B cell (primary cell): ENCODE measurements at regions not wholly inside any gene's neighbourhood (a gene's known extent, or its start where the extent isn't known, plus 50 kb on each side); places are given as distances from the start of the nearest gene placed in this dataset.

Experiments used
- ATAC-seq: fragments of 200-7000 bp; cut with Tn5 transposase; one replicate; pipeline ENCODE4 v1.10.0; 2021; ENCODE audit warnings: low read depth, mild to moderate bottlenecking, moderate number of reproducible peaks, moderate library complexity
- CTCF ChIA-PET: fragments of 350-600 bp; sonication (Branson Sonifier 250); formaldehyde crosslinking; loops from one replicate; lab custom pipeline; 2021; ENCODE audit warnings: antibody characterized with exemption, inconsistent platforms; lab: Charles Lee
- POLR2A ChIA-PET: fragments of 350-600 bp; sonication (Branson Sonifier 250); formaldehyde crosslinking; loops from one replicate; lab custom pipeline; 2021; ENCODE audit warnings: antibody characterized with exemption; lab: Charles Lee
- DNase-seq: peaks from one replicate; pipeline ENCODE4 v3.0.0; 2013
- H2AFZ ChIP-seq: 2 replicates; pipeline ENCODE4 v1.6.1; 2012; ENCODE audit warnings: mild to moderate bottlenecking, low read depth, low read length; ENCODE audit not compliant: insufficient read depth, poor library complexity, severe bottlenecking
- H3K27ac ChIP-seq, 2 donors: 1 replicate in 1 of 2; 2 replicates in 1 of 2; pipeline ENCODE4 v1.5.1; 2012 to 2013; ENCODE audit warnings: low read length in 2 of 2, mild to moderate bottlenecking in 2 of 2, moderate library complexity in 1 of 2
- H3K27me3 ChIP-seq, 4 experiments: fragments of 200-600 bp in 1 of 4; sonication (generic) in 1 of 4; replicated peaks in 1 of 4; 1 replicate in 2 of 4; 2 replicates in 2 of 4; pipeline versions ENCODE4 v1.6.1 to v1.7.0; 2013 to 2016; ENCODE audit warnings: low read length in 3 of 4, mild to moderate bottlenecking in 2 of 4, mixed read lengths in 1 of 4, moderate library complexity in 1 of 4; ENCODE audit not compliant: insufficient read depth in 4 of 4, control insufficient read depth in 3 of 4; ENCODE audit errors: control extremely low read depth in 1 of 4
- H3K36me3 ChIP-seq, 2 experiments: replicated peaks in 1 of 2; 1 replicate in 1 of 2; 2 replicates in 1 of 2; pipeline versions ENCODE4 v1.6.1 to v1.7.1; 2013; ENCODE audit warnings: low read length in 1 of 2; ENCODE audit not compliant: insufficient read depth in 2 of 2, control insufficient read depth in 1 of 2; ENCODE audit errors: control extremely low read depth in 1 of 2, extremely low read depth in 1 of 2
- H3K4me1 ChIP-seq, 2 donors: fragments of 200-600 bp in 1 of 2; sonication (generic) in 1 of 2; 1 replicate in 1 of 2; 2 replicates in 1 of 2; pipeline versions ENCODE4 v1.5.1 to v1.6.1; 2013 to 2017; ENCODE audit warnings: low read length in 2 of 2; ENCODE audit not compliant: control insufficient read depth in 2 of 2, insufficient read depth in 2 of 2
- H3K4me2 ChIP-seq: replicated peaks from 2 replicates; pipeline ENCODE3; 2012; ENCODE audit warnings: mild to moderate bottlenecking, low read depth, low read length; ENCODE audit not compliant: poor library complexity, severe bottlenecking
- H3K4me3 ChIP-seq, 5 experiments: fragments of 200-600 bp in 1 of 5; sonication (generic) in 1 of 5; 1 replicate in 3 of 5; 2 replicates in 2 of 5; pipeline versions ENCODE4 v1.5.1 to v1.7.0; 2011 to 2016; ENCODE audit warnings: low read length in 4 of 5, mild to moderate bottlenecking in 4 of 5, low read depth in 2 of 5, control low read depth in 1 of 5, moderate library complexity in 1 of 5; ENCODE audit not compliant: insufficient read depth in 1 of 5; ENCODE audit errors: control extremely low read depth in 1 of 5, extremely low read depth in 1 of 5
- H3K79me2 ChIP-seq: fragments of 200-600 bp; sonication (generic); one replicate; pipeline ENCODE4 v1.6.0; 2016; ENCODE audit warnings: low read length; ENCODE audit not compliant: control insufficient read depth, insufficient read depth
- H3K9ac ChIP-seq: fragments of 200-600 bp; sonication (generic); 2 replicates; pipeline ENCODE4 v1.6.1; 2017; ENCODE audit warnings: mild to moderate bottlenecking, low read length, moderate library complexity
- H3K9me3 ChIP-seq, 3 donors: one replicate each; pipeline versions ENCODE4 v1.6.1 to v1.7.1; 2013; ENCODE audit warnings: low read length in 2 of 3; ENCODE audit not compliant: control insufficient read depth in 2 of 3, insufficient read depth in 1 of 3; ENCODE audit errors: control extremely low read depth in 1 of 3
- H4K20me1 ChIP-seq: 2 replicates; pipeline ENCODE4 v1.6.0; 2012; ENCODE audit warnings: mild to moderate bottlenecking, low read length; ENCODE audit not compliant: insufficient read depth, control insufficient read depth, poor library complexity, severe bottlenecking
- H3K27ac Mint-ChIP-seq: one replicate; pipeline ENCODE4 v1.8.0; 2021; ENCODE audit warnings: mixed read lengths
- H3K27me3 Mint-ChIP-seq: one replicate; pipeline ENCODE4 v1.8.0; 2021; ENCODE audit warnings: mixed read lengths
- H3K4me1 Mint-ChIP-seq: one replicate; pipeline ENCODE4 v1.8.0; 2021; ENCODE audit warnings: mixed read lengths
- H3K4me3 Mint-ChIP-seq: one replicate; pipeline ENCODE4 v1.8.0; 2021; ENCODE audit warnings: mixed read lengths
- H3K9me3 Mint-ChIP-seq: one replicate; pipeline ENCODE4 v1.8.0; 2022; ENCODE audit warnings: mixed read lengths; ENCODE audit not compliant: insufficient read depth
- CTCF ChIP-seq: fragments of 200-600 bp; IDR thresholded peaks from one replicate; pipeline ENCODE4 v1.8.0; 2022; ENCODE audit warnings: antibody characterized with exemption, mild to moderate bottlenecking
- EZH2 ChIP-seq: IDR thresholded peaks from 2 replicates; pipeline ENCODE4 v1.6.1; 2012; ENCODE audit warnings: borderline replicate concordance, low read depth, mild to moderate bottlenecking, moderate library complexity, low read length; ENCODE audit not compliant: insufficient read depth, poor library complexity, severe bottlenecking
- WGBS: methylation state at CpG from one replicate; pipeline ENCODE4 v1.1.5; 2013; ENCODE audit warnings: missing lambda C conversion rate; ENCODE audit not compliant: insufficient coverage; 5-methylcytosine and 5-hydroxymethylcytosine counted together
- intact Hi-C: fragments of 100-400 bp; cut with micrococcal nuclease; formaldehyde crosslinking; loops from one replicate; pipeline ENCODE4 v1.10.0; 2022

GRCh38 chr3:20388971-20389370 lies 203.0 kb upstream of the SGO1 start:
- H3K27ac Mint-ChIP-seq, result no peak overlapping the region
- H3K79me2 ChIP-seq, result no peaks in the 10 kb centered on the region
- no peak for TF ChIP-seq CTCF
- no peak for TF ChIP-seq EZH2
- H4K20me1 ChIP-seq, result no peaks in the 10 kb centered on the region
- DNase-seq (no peak), ATAC-seq (no peak)
- H3K4me1 Mint-ChIP-seq, result no peaks in the 10 kb centered on the region
- ChIA-PET POLR2A (no interaction called here), CTCF (no interaction called here)
- peaks cover 2% of the 10 kb centered on the region for H3K9me3 Mint-ChIP-seq
- H3K4me1 ChIP-seq, result no peaks in the 10 kb centered on the region
- H3K36me3 ChIP-seq, result no peaks in the 10 kb centered on the region
- no peaks in the 10 kb centered on the region for H3K27me3 Mint-ChIP-seq
- no peak overlapping the region for H3K4me2 ChIP-seq
- no peak overlapping the region for H2AFZ ChIP-seq
- no peak overlapping the region for H3K27ac ChIP-seq
- no peak overlapping the region for H3K9ac ChIP-seq
- intact Hi-C loops, result no loop called here
- H3K4me3 Mint-ChIP-seq, result no peak overlapping the region
- no peaks in the 10 kb centered on the region for H3K9me3 ChIP-seq
- no peaks in the 10 kb centered on the region for H3K27me3 ChIP-seq
- no peak overlapping the region for H3K4me3 ChIP-seq
- WGBS, result no CpG with 5 or more reads among the region's 1 CpG

GRCh38 chr3:20380295-20380694 lies 194.3 kb upstream of the SGO1 start:
- Mint-ChIP-seq H3K9me3 (no peaks in the 10 kb centered on the region), H3K4me1 (peaks cover 4% of the 10 kb centered on the region), H3K4me3 (no peak overlapping the region), H3K27me3 (no peaks in the 10 kb centered on the region), H3K27ac (no peak overlapping the region)
- Histone ChIP-seq H3K79me2 (no peaks in the 10 kb centered on the region), H3K4me3 (no peak overlapping the region), H3K4me1 (no peaks in the 10 kb centered on the region), H2AFZ (no peak overlapping the region), H4K20me1 (no peaks in the 10 kb centered on the region), H3K9ac (no peak overlapping the region), H3K36me3 (no peaks in the 10 kb centered on the region), H3K27ac (no peak overlapping the region), H3K4me2 (no peak overlapping the region), H3K9me3 (no peaks in the 10 kb centered on the region), H3K27me3 (no peaks in the 10 kb centered on the region)
- no peak for ATAC-seq
- WGBS, result 100% methylated on average over 1 of the region's 1 CpG
- no peak for DNase-seq
- intact Hi-C loops, result no loop called here
- POLR2A ChIA-PET, result no interaction called here
- CTCF ChIA-PET, result no interaction called here
- TF ChIP-seq EZH2 (no peak), CTCF (no peak)
